Endodermal cell (in vitro differentiated cells): ENCODE measurements at regions not wholly inside any gene's neighbourhood (a gene's known extent, or its start where the extent isn't known, plus 50 kb on each side); places are given as distances from the start of the nearest gene placed in this dataset.

Experiments used
- DNase-seq: peaks from one replicate; pipeline ENCODE4 v3.0.0-alpha.2; 2017
- H3K27ac ChIP-seq: 2 replicates; pipeline ENCODE4 v1.5.1; 2013; ENCODE audit warnings: mild to moderate bottlenecking, low read depth, low read length, moderate library complexity
- H3K27me3 ChIP-seq: 2 replicates; pipeline ENCODE4 v1.6.1; 2013; ENCODE audit warnings: mild to moderate bottlenecking, low read length, moderate library complexity; ENCODE audit not compliant: insufficient read depth, control insufficient read depth, poor library complexity, severe bottlenecking
- H3K36me3 ChIP-seq: 2 replicates; pipeline ENCODE4 v1.7.0; 2013; ENCODE audit warnings: mild to moderate bottlenecking, low read length, moderate library complexity; ENCODE audit not compliant: control insufficient read depth, insufficient read depth
- H3K4me1 ChIP-seq: one replicate; pipeline ENCODE4 v1.7.0; 2013; ENCODE audit warnings: low read length; ENCODE audit not compliant: control insufficient read depth, insufficient read depth
- H3K4me3 ChIP-seq: 2 replicates; pipeline ENCODE4 v1.5.1; 2013; ENCODE audit warnings: mild to moderate bottlenecking, low read length, moderate library complexity
- H3K9ac ChIP-seq: 2 replicates; pipeline ENCODE4 v1.6.1; 2013; ENCODE audit warnings: mild to moderate bottlenecking, low read length, moderate library complexity; ENCODE audit not compliant: poor library complexity, severe bottlenecking; ENCODE audit errors: extremely low read depth
- H3K9me3 ChIP-seq: 2 replicates; pipeline ENCODE4 v1.6.1; 2013; ENCODE audit warnings: mild to moderate bottlenecking, low read length, moderate library complexity; ENCODE audit not compliant: control insufficient read depth
- H3K27ac Mint-ChIP-seq: 2 replicates; pipeline ENCODE4 v1.8.0; 2020; ENCODE audit warnings: mixed read lengths
- H3K27me3 Mint-ChIP-seq: 2 replicates; pipeline ENCODE4 v1.8.0; 2021; ENCODE audit warnings: mild to moderate bottlenecking, mixed read lengths; ENCODE audit not compliant: insufficient read depth
- H3K36me3 Mint-ChIP-seq: 2 replicates; pipeline ENCODE4 v1.8.0; 2020; ENCODE audit warnings: low read depth, mixed read lengths
- H3K4me1 Mint-ChIP-seq: 2 replicates; pipeline ENCODE4 v1.8.0; 2020; ENCODE audit warnings: mixed read lengths
- H3K4me3 Mint-ChIP-seq: 2 replicates; pipeline ENCODE4 v1.8.0; 2020; ENCODE audit warnings: mild to moderate bottlenecking, moderate library complexity, mixed read lengths
- H3K9me3 Mint-ChIP-seq: 2 replicates; pipeline ENCODE4 v1.8.0; 2020; ENCODE audit warnings: mild to moderate bottlenecking, mixed read lengths
- CTCF ChIP-seq: fragments of 200-600 bp; sonication (generic); conservative IDR thresholded peaks from 2 replicates; pipeline ENCODE4 v1.5.0; 2021; ENCODE audit warnings: antibody characterized with exemption, mild to moderate bottlenecking
- WGBS, 2 experiments: methylation state at CpG; one replicate each; pipeline versions ENCODE4 v1.1.5 to v1.1.7; 2013; ENCODE audit warnings: missing lambda C conversion rate in 2 of 2, mixed read lengths in 1 of 2; ENCODE audit not compliant: insufficient coverage in 1 of 2, insufficient read length in 1 of 2; 5-methylcytosine and 5-hydroxymethylcytosine counted together

GRCh38 chr1:217275655-217276398 is 355.1 kb downstream of the GPATCH2 start:
- Histone ChIP-seq H3K4me1 (no peaks in the 10 kb centered on the region), H3K27ac (no peak overlapping the region), H3K9me3 (no peaks in the 10 kb centered on the region), H3K36me3 (no peaks in the 10 kb centered on the region), H3K4me3 (no peak overlapping the region), H3K9ac (no peak overlapping the region), H3K27me3 (peaks cover 24% of the 10 kb centered on the region)
- H3K27ac Mint-ChIP-seq: no peak overlapping the region
- H3K36me3 Mint-ChIP-seq: no peaks in the 10 kb centered on the region
- no peak for DNase-seq
- peaks cover 20% of the 10 kb centered on the region for H3K27me3 Mint-ChIP-seq
- no peak for TF ChIP-seq CTCF
- no peak overlapping the region for H3K4me3 Mint-ChIP-seq
- WGBS, 2 experiments: 90 to 100% methylated on average over 3 to 6 of the region's 6 CpGs
- no peaks in the 10 kb centered on the region for H3K9me3 Mint-ChIP-seq
- H3K4me1 Mint-ChIP-seq: no peaks in the 10 kb centered on the region

- Mint-ChIP-seq H3K27me3 (peaks cover 18% of the 10 kb centered on the region), H3K9me3 (no peaks in the 10 kb centered on the region), H3K36me3 (no peaks in the 10 kb centered on the region), H3K4me1 (no peaks in the 10 kb centered on the region), H3K27ac (no peak overlapping the region), H3K4me3 (no peak overlapping the region)
- H3K4me1 ChIP-seq: no peaks in the 10 kb centered on the region
- TF ChIP-seq CTCF: no peak
- H3K9me3 ChIP-seq: no peaks in the 10 kb centered on the region
- H3K9ac ChIP-seq: no peak overlapping the region
- no peak for DNase-seq
- peaks cover 24% of the 10 kb centered on the region for H3K27me3 ChIP-seq
- 90 to 92% methylated on average over 2 of the region's 2 CpGs for WGBS, 2 experiments
- no peak overlapping the region for H3K4me3 ChIP-seq
- H3K27ac ChIP-seq: no peak overlapping the region
- no peaks in the 10 kb centered on the region for H3K36me3 ChIP-seq
These were observed 355.8 kb downstream of the GPATCH2 start for GRCh38 chr1:217274927-217275654.

- H3K27me3 ChIP-seq: peaks cover 20% of the 10 kb centered on the region
- H3K27ac ChIP-seq: no peak overlapping the region
- H3K9me3 ChIP-seq: no peaks in the 10 kb centered on the region
- Mint-ChIP-seq H3K27ac (no peak overlapping the region), H3K9me3 (no peaks in the 10 kb centered on the region), H3K4me1 (no peaks in the 10 kb centered on the region), H3K27me3 (peaks cover 12% of the 10 kb centered on the region), H3K4me3 (no peak overlapping the region), H3K36me3 (no peaks in the 10 kb centered on the region)
- no peak for TF ChIP-seq CTCF
- H3K4me3 ChIP-seq: no peak overlapping the region
- no peaks in the 10 kb centered on the region for H3K36me3 ChIP-seq
- H3K4me1 ChIP-seq: no peaks in the 10 kb centered on the region
- no peak overlapping the region for H3K9ac ChIP-seq
- no peak for DNase-seq
These were observed 356.5 kb downstream of the GPATCH2 start for GRCh38 chr1:217274416-217274815.
